ENCODE measurements at regions not wholly inside any gene's neighbourhood (a gene's known extent, or its start where the extent isn't known, plus 50 kb on each side); places are given as distances from the start of the nearest gene placed in this dataset.
"Not testable (repeated sequence)": the region's sequence is repeated elsewhere in the genome, so short reads cannot be mapped to it uniquely, and the experiment has no call there.

GRCh38 chr4:62510228-62510627 is 1310.1 kb downstream of the ADGRL3 start:
- no peak for DNase-seq

GRCh38 chr4:62500296-62500695 is 1300.2 kb downstream of the ADGRL3 start:
- no peak for DNase-seq

GRCh38 chr4:62495032-62495431 is 1294.9 kb downstream of the ADGRL3 start:
- no peak for DNase-seq

DNA sequence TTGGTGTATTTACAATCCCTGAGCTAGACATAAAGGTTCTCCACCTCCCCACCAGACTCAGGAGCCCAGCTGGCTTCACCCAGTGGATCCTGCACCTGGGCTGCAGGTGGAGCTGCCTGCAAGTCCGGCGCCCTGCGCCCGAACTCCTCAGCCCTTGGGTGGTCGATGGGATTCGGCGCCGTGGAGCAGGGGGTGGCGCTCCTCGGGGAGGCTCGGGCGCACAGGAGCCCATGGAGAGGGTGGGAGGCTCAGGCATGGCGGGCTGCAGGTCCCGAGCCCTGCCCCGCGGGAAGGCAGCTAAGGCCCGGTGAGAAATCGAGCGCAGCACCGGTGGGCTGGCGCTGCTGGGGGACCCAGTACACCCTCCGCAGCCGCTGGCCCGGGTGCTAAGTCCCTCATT is 1291.6 kb downstream of the ADGRL3 start:
- DNase-seq: not testable (repeated sequence)

- DNase-seq: no peak
These were observed 1290.5 kb downstream of the ADGRL3 start for GRCh38 chr4:62490635-62491034.

- no peak for DNase-seq
These were observed 1286.9 kb downstream of the ADGRL3 start for GRCh38 chr4:62487016-62487415.

DNA sequence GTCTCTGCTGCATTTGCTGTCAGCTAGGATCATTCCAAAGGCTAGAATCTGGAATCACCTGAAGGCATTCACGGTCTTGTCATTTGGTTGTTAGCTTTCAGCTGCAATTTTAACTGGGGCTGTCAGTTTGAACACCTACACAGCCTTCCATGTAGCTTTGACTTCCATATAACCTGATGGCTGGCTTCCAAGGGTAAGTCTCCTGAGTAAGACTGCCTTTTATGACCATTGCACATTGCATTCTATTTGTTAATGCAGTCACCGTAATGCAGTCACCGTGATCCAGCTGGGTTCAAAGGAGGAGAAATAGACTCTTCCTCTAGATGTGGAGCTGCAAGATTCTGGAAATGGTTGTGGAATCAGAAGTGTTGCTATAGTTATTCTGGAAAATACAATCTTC is 1284.2 kb downstream of the ADGRL3 start:
- DNase-seq: no peak

DNA sequence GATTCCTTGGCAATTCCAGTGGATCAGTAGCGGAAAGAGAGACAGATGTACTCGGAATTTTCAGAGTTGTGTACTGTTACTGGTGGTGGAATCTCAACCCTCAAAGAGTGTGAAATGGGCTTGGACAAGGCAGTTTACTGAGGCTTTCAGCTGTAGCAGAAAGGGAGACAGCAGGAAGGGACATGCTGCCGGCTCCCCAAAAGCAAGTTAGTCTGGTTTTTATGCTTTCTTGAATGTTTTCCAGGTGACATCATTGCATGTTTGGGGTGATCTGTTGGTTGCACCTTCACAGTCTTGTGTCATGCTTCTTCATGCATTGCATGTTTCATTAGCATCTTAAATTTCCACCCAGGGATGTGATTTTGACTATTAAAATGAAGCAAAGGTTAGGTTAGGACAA is 1282.2 kb downstream of the ADGRL3 start:
- no peak for DNase-seq

DNA sequence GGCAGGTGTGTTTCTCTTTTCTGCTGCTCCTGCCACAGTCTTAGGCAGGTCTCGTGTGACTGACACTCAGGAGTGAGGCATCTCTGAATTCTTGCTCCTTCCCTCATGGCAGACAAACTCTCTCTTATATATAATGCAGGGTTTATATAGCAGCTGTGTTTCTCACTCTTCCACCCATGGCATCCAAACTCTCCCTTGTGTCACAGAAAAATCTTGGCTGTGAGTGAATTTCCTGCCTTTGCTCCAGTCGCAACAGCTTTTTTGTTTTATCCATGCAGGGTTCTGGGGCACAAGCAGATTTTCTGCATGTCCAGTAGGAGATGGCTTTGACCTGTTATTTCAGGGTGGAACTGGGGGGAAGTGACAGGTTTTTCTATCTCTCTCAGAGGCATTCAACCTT is 1275.5 kb downstream of the ADGRL3 start:
- no peak for DNase-seq

DNA sequence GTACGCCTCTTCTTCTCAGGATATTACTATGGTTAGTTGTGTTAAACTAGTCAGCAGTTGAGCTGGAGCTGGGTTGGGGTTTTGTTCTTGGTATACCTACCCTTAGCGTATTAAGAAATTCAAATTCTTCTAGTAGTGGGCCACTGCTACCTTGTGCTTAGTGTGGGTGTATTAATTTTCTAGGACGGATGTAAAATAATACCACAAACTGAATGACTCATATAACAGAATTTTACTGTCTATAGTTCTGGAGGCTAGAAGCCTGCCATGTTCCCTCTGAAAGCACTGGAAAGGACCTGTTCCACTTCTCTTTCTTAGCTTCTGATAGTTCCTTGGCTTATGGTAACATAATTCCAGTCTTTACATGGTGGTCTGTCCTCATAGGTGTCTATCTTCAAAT is 1274.7 kb downstream of the ADGRL3 start:
- DNase-seq: no peak

GRCh38 chr4:62471021-62471420 is 1270.9 kb downstream of the ADGRL3 start:
- no peak for DNase-seq

GRCh38 chr4:62470421-62470983 is 1270.4 kb downstream of the ADGRL3 start:
- no peak for DNase-seq

DNA sequence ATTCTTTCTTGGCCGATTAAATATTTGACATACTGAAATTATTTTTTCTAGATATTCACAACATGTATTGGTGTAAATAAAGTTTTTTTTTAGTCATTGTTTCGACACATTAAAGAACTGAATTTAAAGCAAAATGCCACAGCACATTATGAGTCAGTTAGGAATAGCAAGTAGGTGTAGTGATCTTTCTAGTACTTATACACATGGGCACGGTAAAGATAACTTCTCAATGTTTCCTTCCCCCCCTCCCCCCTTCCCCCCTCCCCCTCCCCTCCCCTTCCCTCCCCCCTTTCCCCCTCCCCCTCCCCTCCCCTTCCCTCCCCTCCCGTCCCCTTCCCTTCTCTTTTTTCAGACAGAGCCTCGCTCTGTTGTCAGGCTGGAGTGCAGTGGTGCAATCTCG is 1269.9 kb downstream of the ADGRL3 start:
- DNase-seq: no peak

- DNase-seq: no peak
These were observed 1261.8 kb downstream of the ADGRL3 start for GRCh38 chr4:62461961-62462360.

DNA sequence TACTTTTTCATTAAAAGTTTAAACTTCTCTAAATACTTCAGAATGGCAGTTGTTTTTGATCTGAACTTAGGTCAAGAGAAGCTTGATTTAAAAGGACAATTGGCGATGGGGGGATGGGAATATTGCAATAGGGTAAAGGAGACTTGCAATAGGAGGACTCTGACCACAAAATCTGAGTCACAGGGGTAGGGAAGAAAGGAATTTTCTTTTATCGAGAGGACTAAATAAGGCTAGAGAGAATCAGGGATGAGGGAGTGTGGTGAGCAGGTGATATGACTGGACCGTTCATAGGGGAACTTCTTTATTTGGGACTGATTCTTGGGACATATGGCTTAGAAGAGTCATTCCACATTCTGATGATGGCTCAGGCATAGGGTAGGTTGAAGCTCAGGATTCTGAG is 1260.2 kb downstream of the ADGRL3 start:
- DNase-seq: no peak

DNA sequence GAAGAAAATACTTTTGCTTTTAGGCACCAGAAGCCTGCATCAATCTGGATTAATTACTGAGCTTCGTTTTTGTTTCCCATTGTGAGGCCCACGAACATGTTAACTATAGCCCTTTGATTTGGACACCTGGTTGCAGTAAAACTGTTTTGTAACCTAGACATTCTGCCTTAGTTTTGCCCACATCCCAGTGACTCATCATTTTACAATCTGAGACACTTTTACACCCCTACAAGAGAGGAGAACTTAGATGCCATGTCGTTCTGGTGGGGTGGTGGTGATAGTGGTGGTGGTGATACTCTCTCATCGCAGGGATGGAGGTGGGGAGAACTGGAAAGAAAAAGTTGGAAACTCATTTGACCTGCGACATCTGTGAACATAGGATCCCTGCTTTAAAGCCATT is 1257.2 kb downstream of the ADGRL3 start:
- DNase-seq: no peak

GRCh38 chr4:62455871-62456270 is 1255.7 kb downstream of the ADGRL3 start:
- no peak for DNase-seq

DNA sequence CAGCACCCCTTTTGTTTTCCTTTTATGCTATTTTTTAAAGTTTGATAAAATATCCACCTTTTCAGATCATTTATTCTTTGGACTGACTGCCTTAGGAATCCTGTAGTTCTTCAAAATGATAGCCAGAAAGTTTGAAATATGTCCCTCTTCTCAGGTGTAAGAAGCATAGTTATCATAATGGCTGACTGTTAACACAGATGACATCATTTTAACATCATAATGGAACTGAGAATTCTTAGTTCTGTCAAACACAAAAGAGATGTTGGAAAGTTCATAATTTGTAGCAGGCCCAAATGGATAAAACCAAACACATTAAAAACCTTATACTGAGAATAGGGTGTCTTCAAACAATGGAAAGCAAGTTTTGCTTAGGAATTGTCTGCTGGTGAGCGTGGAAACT is 1254.4 kb downstream of the ADGRL3 start:
- no peak for DNase-seq

- DNase-seq: no peak
These were observed 1250.6 kb downstream of the ADGRL3 start for GRCh38 chr4:62450740-62451139.

GRCh38 chr4:62449538-62449937 is 1249.4 kb downstream of the ADGRL3 start:
- DNase-seq: no peak

DNA sequence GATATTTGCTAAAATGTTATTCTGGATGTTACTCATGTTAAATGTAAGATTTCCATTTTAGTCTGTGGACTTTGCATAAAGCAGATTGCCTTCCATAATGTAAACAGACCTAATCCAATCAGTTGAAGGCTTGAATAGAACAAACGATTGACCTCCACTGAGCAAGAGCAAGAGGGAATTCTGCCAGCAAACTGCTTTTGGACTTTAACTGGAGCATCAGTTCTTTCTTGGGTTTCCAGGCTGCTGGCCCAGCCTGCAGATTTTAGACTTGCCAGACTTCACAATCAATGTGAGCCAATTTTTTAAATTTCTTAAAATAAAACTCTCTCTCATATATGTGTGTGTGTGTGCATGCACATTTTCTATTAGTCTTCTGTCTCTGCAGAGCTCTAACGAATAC is 1248.8 kb downstream of the ADGRL3 start:
- no peak for DNase-seq

DNA sequence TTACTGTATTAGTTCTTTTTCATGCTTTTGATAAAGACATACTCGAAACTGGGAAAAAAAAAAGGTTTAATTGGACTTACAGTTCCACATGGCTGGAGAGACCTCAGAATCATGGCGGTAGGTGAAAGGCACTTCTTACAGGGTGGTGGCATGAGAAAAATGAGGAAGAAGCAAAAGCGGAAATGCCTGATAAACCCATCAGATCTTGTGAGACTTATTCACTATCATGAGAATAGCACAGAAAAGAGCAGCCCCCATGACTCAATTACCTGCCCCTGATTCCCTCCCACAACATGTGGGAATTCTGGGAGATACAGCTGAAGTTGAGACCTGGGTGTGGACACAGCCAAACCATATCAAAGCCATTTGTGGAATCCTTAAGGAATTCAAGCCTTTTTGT is 1238.9 kb downstream of the ADGRL3 start:
- DNase-seq: no peak

- DNase-seq: no peak
These were observed 1234.8 kb downstream of the ADGRL3 start for GRCh38 chr4:62434921-62435320.

GRCh38 chr4:62431513-62432231 is 1231.5 kb downstream of the ADGRL3 start:
- not testable (repeated sequence) for DNase-seq

GRCh38 chr4:62429297-62429696 is 1229.2 kb downstream of the ADGRL3 start:
- no peak for DNase-seq

Data from NCI-H1436 (cell line).